AG20443 (cell line): ENCODE measurements at regions not wholly inside any gene's neighbourhood (a gene's known extent, or its start where the extent isn't known, plus 50 kb on each side); places are given as distances from the start of the nearest gene placed in this dataset.

Experiments
- DNase-seq: peaks from one replicate; pipeline ENCODE4 v3.0.0; 2012; ENCODE audit warnings: low spot score, mixed read lengths

GRCh38 chr13:76091076-76091475, 454.9 kb downstream of the LMO7 start:
- DNase-seq, result no peak

GRCh38 chr13:76086729-76087128, 450.6 kb downstream of the LMO7 start:
- DNase-seq, result no peak

GRCh38 chr13:76067850-76068249, 431.7 kb downstream of the LMO7 start:
- no peak for DNase-seq

GRCh38 chr13:76053181-76053580, 417.1 kb downstream of the LMO7 start:
- no peak for DNase-seq

- no peak for DNase-seq
These were observed 413.2 kb downstream of the LMO7 start for GRCh38 chr13:76049376-76049746.

- no peak for DNase-seq
These were observed 412.7 kb downstream of the LMO7 start for GRCh38 chr13:76048675-76049375.

GRCh38 chr13:76048131-76048530, 412.0 kb downstream of the LMO7 start:
- DNase-seq, result no peak

GRCh38 chr13:76043874-76044273, 407.7 kb downstream of the LMO7 start:
- DNase-seq, result no peak

GRCh38 chr13:76038920-76039716, 403.0 kb downstream of the LMO7 start:
- DNase-seq, result no peak

- no peak for DNase-seq
These were observed 400.0 kb downstream of the LMO7 start for GRCh38 chr13:76036176-76036575.

- DNase-seq, result no peak
These were observed 399.6 kb downstream of the LMO7 start for GRCh38 chr13:76035711-76036110.

GRCh38 chr13:76029706-76030105, 393.6 kb downstream of the LMO7 start:
- no peak for DNase-seq

GRCh38 chr13:76029088-76029487, 393.0 kb downstream of the LMO7 start:
- no peak for DNase-seq

GRCh38 chr13:76027131-76027530, 391.0 kb downstream of the LMO7 start:
- DNase-seq, result no peak

GRCh38 chr13:76025392-76025791, 389.3 kb downstream of the LMO7 start:
- no peak for DNase-seq

GRCh38 chr13:76024151-76024550, 388.0 kb downstream of the LMO7 start:
- no peak for DNase-seq

GRCh38 chr13:76023652-76024051, 387.5 kb downstream of the LMO7 start:
- no peak for DNase-seq

- no peak for DNase-seq
These were observed 384.4 kb downstream of the LMO7 start for GRCh38 chr13:76020421-76020955.

- peak; percentile 5 for DNase-seq
These were observed 383.4 kb downstream of the LMO7 start for GRCh38 chr13:76019421-76020044.

GRCh38 chr13:76017861-76018556, 381.9 kb downstream of the LMO7 start:
- DNase-seq, result no peak

- peak; percentile 26 for DNase-seq
These were observed 380.8 kb downstream of the LMO7 start for GRCh38 chr13:76016799-76017400.
